Body of pancreas (tissue), 4 donors: ENCODE measurements at regions not wholly inside any gene's neighbourhood (a gene's known extent, or its start where the extent isn't known, plus 50 kb on each side); places are given as distances from the start of the nearest gene placed in this dataset.

Experiments used
- POLR2A ChIP-seq, 3 donors: fragments of 450-650 bp; IDR thresholded peaks; one replicate each; pipeline ENCODE4 v1.6.1; 2016; ENCODE audit warnings: antibody characterized with exemption in 3 of 3, mild to moderate bottlenecking in 2 of 3
- TF ChIP-seq, protein P1 (sequence below), 7 experiments: fragments of 450-650 bp in 4 of 7; fragments of 200-600 bp in 3 of 7; sonication (generic) in 3 of 7; IDR thresholded peaks; one replicate each; pipeline ENCODE4 v1.5.1; 2016 to 2019; ENCODE audit warnings: antibody characterized with exemption in 7 of 7

GRCh38 chr6:131436358-131436757, 136.7 kb upstream of the ARG1 start:
- TF ChIP-seq, protein P1, sequence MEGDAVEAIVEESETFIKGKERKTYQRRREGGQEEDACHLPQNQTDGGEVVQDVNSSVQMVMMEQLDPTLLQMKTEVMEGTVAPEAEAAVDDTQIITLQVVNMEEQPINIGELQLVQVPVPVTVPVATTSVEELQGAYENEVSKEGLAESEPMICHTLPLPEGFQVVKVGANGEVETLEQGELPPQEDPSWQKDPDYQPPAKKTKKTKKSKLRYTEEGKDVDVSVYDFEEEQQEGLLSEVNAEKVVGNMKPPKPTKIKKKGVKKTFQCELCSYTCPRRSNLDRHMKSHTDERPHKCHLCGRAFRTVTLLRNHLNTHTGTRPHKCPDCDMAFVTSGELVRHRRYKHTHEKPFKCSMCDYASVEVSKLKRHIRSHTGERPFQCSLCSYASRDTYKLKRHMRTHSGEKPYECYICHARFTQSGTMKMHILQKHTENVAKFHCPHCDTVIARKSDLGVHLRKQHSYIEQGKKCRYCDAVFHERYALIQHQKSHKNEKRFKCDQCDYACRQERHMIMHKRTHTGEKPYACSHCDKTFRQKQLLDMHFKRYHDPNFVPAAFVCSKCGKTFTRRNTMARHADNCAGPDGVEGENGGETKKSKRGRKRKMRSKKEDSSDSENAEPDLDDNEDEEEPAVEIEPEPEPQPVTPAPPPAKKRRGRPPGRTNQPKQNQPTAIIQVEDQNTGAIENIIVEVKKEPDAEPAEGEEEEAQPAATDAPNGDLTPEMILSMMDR (IDR thresholded peaks at IDR 0.05), result no peak
- no peak for TF ChIP-seq POLR2A (IDR thresholded peaks at IDR 0.05)
